ENCODE measurements at regions not wholly inside any gene's neighbourhood (a gene's known extent, or its start where the extent isn't known, plus 50 kb on each side); places are given as distances from the start of the nearest gene placed in this dataset.

DNA sequence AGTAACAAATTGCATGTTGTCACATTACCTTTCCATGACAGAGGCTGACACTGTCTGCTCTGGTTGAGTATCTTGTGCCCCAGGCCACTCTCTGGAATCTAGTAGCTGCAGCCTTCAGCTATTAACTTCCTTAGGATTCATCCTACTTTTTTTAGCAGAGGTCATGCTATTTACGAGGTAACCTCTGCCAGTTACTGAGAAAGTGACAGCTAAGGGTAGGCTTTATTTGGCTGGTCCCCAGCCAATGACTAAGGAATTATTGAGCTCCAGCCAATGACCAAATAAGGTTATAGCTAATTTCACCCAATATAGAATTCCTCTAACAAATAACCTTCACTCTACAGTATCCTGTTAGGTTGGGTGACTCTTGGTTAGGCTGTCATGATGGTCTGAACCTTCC, 1361.7 kb downstream of the XPNPEP1 start:
- no peak overlapping the region for H3K27ac Mint-ChIP-seq
- H3K9me3 Mint-ChIP-seq, result no peaks in the 10 kb centered on the region
- H3K36me3 Mint-ChIP-seq, result no peaks in the 10 kb centered on the region
- TF ChIP-seq ZBTB21 (CRISPR knock-in tag; IDR thresholded peaks at IDR 0.05; ENCODE audit: borderline replicate concordance) (no peak), ESRRA (CRISPR knock-in tag; IDR thresholded peaks at IDR 0.05; ENCODE audit: borderline replicate concordance) (no peak), ZBTB43 (CRISPR knock-in tag; IDR thresholded peaks at IDR 0.05) (no peak), FOXK1 (CRISPR knock-in tag; IDR thresholded peaks at IDR 0.05) (no peak), ZNF317 (CRISPR knock-in tag; IDR thresholded peaks at IDR 0.05; ENCODE audit: borderline replicate concordance, low read depth) (no peak), MYBL2 (CRISPR knock-in tag; IDR thresholded peaks at IDR 0.05) (no peak), PRRX2 (CRISPR knock-in tag; IDR thresholded peaks at IDR 0.05) (no peak), ZNF423 (CRISPR knock-in tag; IDR thresholded peaks at IDR 0.05) (no peak), SMAD3 (CRISPR knock-in tag; IDR thresholded peaks at IDR 0.05; ENCODE audit: borderline replicate concordance) (no peak), FOXJ3 (CRISPR knock-in tag; IDR thresholded peaks at IDR 0.05; ENCODE audit: borderline replicate concordance) (no peak), ZNF671 (CRISPR knock-in tag; IDR thresholded peaks at IDR 0.05) (no peak), NFE2L1 (CRISPR knock-in tag; IDR thresholded peaks at IDR 0.05) (no peak), TEAD1 (CRISPR knock-in tag; IDR thresholded peaks at IDR 0.05) (no peak), NR1H2 (CRISPR knock-in tag; IDR thresholded peaks at IDR 0.05) (no peak)
- TF ChIP-seq, protein P1, sequence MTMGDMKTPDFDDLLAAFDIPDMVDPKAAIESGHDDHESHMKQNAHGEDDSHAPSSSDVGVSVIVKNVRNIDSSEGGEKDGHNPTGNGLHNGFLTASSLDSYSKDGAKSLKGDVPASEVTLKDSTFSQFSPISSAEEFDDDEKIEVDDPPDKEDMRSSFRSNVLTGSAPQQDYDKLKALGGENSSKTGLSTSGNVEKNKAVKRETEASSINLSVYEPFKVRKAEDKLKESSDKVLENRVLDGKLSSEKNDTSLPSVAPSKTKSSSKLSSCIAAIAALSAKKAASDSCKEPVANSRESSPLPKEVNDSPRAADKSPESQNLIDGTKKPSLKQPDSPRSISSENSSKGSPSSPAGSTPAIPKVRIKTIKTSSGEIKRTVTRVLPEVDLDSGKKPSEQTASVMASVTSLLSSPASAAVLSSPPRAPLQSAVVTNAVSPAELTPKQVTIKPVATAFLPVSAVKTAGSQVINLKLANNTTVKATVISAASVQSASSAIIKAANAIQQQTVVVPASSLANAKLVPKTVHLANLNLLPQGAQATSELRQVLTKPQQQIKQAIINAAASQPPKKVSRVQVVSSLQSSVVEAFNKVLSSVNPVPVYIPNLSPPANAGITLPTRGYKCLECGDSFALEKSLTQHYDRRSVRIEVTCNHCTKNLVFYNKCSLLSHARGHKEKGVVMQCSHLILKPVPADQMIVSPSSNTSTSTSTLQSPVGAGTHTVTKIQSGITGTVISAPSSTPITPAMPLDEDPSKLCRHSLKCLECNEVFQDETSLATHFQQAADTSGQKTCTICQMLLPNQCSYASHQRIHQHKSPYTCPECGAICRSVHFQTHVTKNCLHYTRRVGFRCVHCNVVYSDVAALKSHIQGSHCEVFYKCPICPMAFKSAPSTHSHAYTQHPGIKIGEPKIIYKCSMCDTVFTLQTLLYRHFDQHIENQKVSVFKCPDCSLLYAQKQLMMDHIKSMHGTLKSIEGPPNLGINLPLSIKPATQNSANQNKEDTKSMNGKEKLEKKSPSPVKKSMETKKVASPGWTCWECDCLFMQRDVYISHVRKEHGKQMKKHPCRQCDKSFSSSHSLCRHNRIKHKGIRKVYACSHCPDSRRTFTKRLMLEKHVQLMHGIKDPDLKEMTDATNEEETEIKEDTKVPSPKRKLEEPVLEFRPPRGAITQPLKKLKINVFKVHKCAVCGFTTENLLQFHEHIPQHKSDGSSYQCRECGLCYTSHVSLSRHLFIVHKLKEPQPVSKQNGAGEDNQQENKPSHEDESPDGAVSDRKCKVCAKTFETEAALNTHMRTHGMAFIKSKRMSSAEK (CRISPR knock-in tag; IDR thresholded peaks at IDR 0.05; ENCODE audit: borderline replicate concordance), result no peak
- DNase-seq (ENCODE audit: low spot score) (no peak), ATAC-seq (no peak)
- H3K4me1 Mint-ChIP-seq, result no peaks in the 10 kb centered on the region
- ChIA-PET POLR2A (no interaction called here), CTCF (interaction anchor here (0.6 kb wide), 1 partner anchor 357 kb away, joined by 3 read pairs; no protein-coding TSS in a partner anchor)
- no peak overlapping the region for H3K4me3 Mint-ChIP-seq
- no peaks in the 10 kb centered on the region for H3K27me3 Mint-ChIP-seq (ENCODE audit: low read depth)

- ATAC-seq (no peak), DNase-seq (ENCODE audit: low spot score) (no peak)
- no peaks in the 10 kb centered on the region for H3K36me3 Mint-ChIP-seq
- no peaks in the 10 kb centered on the region for H3K4me1 Mint-ChIP-seq
- H3K27me3 Mint-ChIP-seq (ENCODE audit: low read depth), result no peaks in the 10 kb centered on the region
- ChIA-PET POLR2A (no interaction called here), CTCF (no interaction called here)
- H3K27ac Mint-ChIP-seq, result no peak overlapping the region
- H3K9me3 Mint-ChIP-seq, result 0 out of 2 replicates have a peak, but pooled peaks cover 1% of the 10 kb centered on the region
- H3K4me3 Mint-ChIP-seq, result no peak overlapping the region
- TF ChIP-seq RELA (CRISPR knock-in tag; IDR thresholded peaks at IDR 0.05; ENCODE audit: borderline replicate concordance) (no peak), ESRRA (CRISPR knock-in tag; IDR thresholded peaks at IDR 0.05; ENCODE audit: borderline replicate concordance) (no peak), IRF1 (CRISPR knock-in tag; IDR thresholded peaks at IDR 0.05) (no peak), ATF1 (CRISPR knock-in tag; IDR thresholded peaks at IDR 0.05) (no peak), ZNF425 (CRISPR knock-in tag; conservative IDR thresholded peaks at IDR 0.05) (no peak), ZBTB43 (CRISPR knock-in tag; IDR thresholded peaks at IDR 0.05) (no peak), JUN (CRISPR knock-in tag; IDR thresholded peaks at IDR 0.05) (no peak), STAT6 (CRISPR knock-in tag; conservative IDR thresholded peaks at IDR 0.05; ENCODE audit: low read depth) (no peak), CBFB (CRISPR knock-in tag; IDR thresholded peaks at IDR 0.05; ENCODE audit: low read depth) (no peak)
- TF ChIP-seq, protein P2, sequence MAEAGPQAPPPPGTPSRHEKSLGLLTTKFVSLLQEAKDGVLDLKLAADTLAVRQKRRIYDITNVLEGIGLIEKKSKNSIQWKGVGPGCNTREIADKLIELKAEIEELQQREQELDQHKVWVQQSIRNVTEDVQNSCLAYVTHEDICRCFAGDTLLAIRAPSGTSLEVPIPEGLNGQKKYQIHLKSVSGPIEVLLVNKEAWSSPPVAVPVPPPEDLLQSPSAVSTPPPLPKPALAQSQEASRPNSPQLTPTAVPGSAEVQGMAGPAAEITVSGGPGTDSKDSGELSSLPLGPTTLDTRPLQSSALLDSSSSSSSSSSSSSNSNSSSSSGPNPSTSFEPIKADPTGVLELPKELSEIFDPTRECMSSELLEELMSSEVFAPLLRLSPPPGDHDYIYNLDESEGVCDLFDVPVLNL (CRISPR knock-in tag; IDR thresholded peaks at IDR 0.05; ENCODE audit: borderline replicate concordance, low read depth), result no peak
These were observed 1362.8 kb downstream of the XPNPEP1 start for GRCh38 chr10:108560488-108560887.

Measured in WTC11 (cell line).